Naive B cell (primary cell): ENCODE measurements at regions not wholly inside any gene's neighbourhood (a gene's known extent, or its start where the extent isn't known, plus 50 kb on each side); places are given as distances from the start of the nearest gene placed in this dataset.

ENCODE experiments used
- ATAC-seq, 2 donors: fragments of 150-1000 bp; cut with Tn5 transposase; 2 replicates each; pipeline ENCODE4 v1.10.0; 2021; ENCODE audit warnings: low read depth in 2 of 2, mild to moderate bottlenecking in 2 of 2, moderate library complexity in 2 of 2
- DNase-seq: peaks from one replicate; pipeline ENCODE4 v3.0.0; 2022
- H3K27ac Mint-ChIP-seq, 6 donors: one replicate each; pipeline ENCODE4 v1.8.0; 2020 to 2022; ENCODE audit warnings: mild to moderate bottlenecking in 6 of 6, mixed read lengths in 6 of 6, moderate library complexity in 5 of 6, inconsistent platforms in 2 of 6
- H3K27me3 Mint-ChIP-seq, 3 donors: one replicate each; pipeline ENCODE4 v1.8.0; 2021 to 2022; ENCODE audit warnings: mixed read lengths in 3 of 3, mild to moderate bottlenecking in 1 of 3
- H3K36me3 Mint-ChIP-seq, 2 donors: one replicate each; pipeline ENCODE4 v1.8.0; 2020 to 2022; ENCODE audit warnings: mixed read lengths in 2 of 2, inconsistent platforms in 1 of 2, mild to moderate bottlenecking in 1 of 2
- H3K4me1 Mint-ChIP-seq, 3 donors: one replicate each; pipeline ENCODE4 v1.8.0; 2020 to 2022; ENCODE audit warnings: mixed read lengths in 3 of 3, inconsistent platforms in 1 of 3, mild to moderate bottlenecking in 1 of 3, moderate library complexity in 1 of 3
- H3K4me3 Mint-ChIP-seq, 8 donors: one replicate each; pipeline ENCODE4 v1.8.0; 2020 to 2022; ENCODE audit warnings: mild to moderate bottlenecking in 8 of 8, mixed read lengths in 8 of 8, moderate library complexity in 8 of 8, inconsistent platforms in 2 of 8
- H3K9me3 Mint-ChIP-seq, 7 donors: one replicate each; pipeline ENCODE4 v1.8.0; 2020 to 2022; ENCODE audit warnings: mixed read lengths in 7 of 7, mild to moderate bottlenecking in 5 of 7, inconsistent platforms in 2 of 7, moderate library complexity in 1 of 7

GRCh38 chr22:48475661-48476345, 1351.9 kb downstream of the BRD1 start:
- ATAC-seq (no peak), DNase-seq (no peak)
- Mint-ChIP-seq H3K27ac (no peak overlapping the region), H3K36me3 (peaks cover 0 to 20% of the 10 kb centered on the region in 2 donors), H3K9me3 (peaks cover 0 to 11% (median 2%) of the 10 kb centered on the region in 7 donors), H3K27me3 (peaks cover 22 to 56% (median 44%) of the 10 kb centered on the region in 3 donors), H3K4me1 (no peaks in the 10 kb centered on the region), H3K4me3 (no peak overlapping the region)

- H3K27me3 Mint-ChIP-seq, result peaks cover 22 to 56% (median 52%) of the 10 kb centered on the region in 3 donors
- ATAC-seq, result no peak
- peaks cover 0 to 11% (median 2%) of the 10 kb centered on the region in 7 donors for H3K9me3 Mint-ChIP-seq
- H3K36me3 Mint-ChIP-seq, result peaks cover 0 to 20% of the 10 kb centered on the region in 2 donors
- H3K27ac Mint-ChIP-seq, result no peak overlapping the region
- H3K4me1 Mint-ChIP-seq, result no peaks in the 10 kb centered on the region
- H3K4me3 Mint-ChIP-seq, result no peak overlapping the region
- DNase-seq, result no peak
Measured at GRCh38 chr22:48474881-48475280, 1352.8 kb downstream of the BRD1 start.

- ATAC-seq (no peak), DNase-seq (no peak)
- H3K9me3 Mint-ChIP-seq, result peaks cover 0 to 11% (median 2%) of the 10 kb centered on the region in 7 donors
- H3K4me1 Mint-ChIP-seq, result no peaks in the 10 kb centered on the region
- peaks cover 25 to 56% (median 56%) of the 10 kb centered on the region in 3 donors for H3K27me3 Mint-ChIP-seq
- H3K36me3 Mint-ChIP-seq, result peaks cover 0 to 20% of the 10 kb centered on the region in 2 donors
- H3K27ac Mint-ChIP-seq, result no peak overlapping the region
- H3K4me3 Mint-ChIP-seq, result no peak overlapping the region
Measured at GRCh38 chr22:48473202-48473601, 1354.5 kb downstream of the BRD1 start.

- Mint-ChIP-seq H3K27ac (no peak overlapping the region), H3K4me1 (no peaks in the 10 kb centered on the region), H3K36me3 (no peaks in the 10 kb centered on the region), H3K4me3 (no peak overlapping the region), H3K9me3 (peaks cover 0 to 3% (median 0%) of the 10 kb centered on the region in 7 donors), H3K27me3 (peaks cover 24 to 44% (median 42%) of the 10 kb centered on the region in 3 donors)
- DNase-seq, result no peak
- ATAC-seq, result no peak
Measured at GRCh38 chr22:48464246-48464645, 1363.4 kb downstream of the BRD1 start.

- H3K36me3 Mint-ChIP-seq, result no peaks in the 10 kb centered on the region
- no peaks in the 10 kb centered on the region for H3K9me3 Mint-ChIP-seq
- ATAC-seq, result no peak
- DNase-seq, result no peak
- no peaks in the 10 kb centered on the region for H3K4me1 Mint-ChIP-seq
- no peak overlapping the region for H3K27ac Mint-ChIP-seq
- peaks cover 35 to 69% (median 66%) of the 10 kb centered on the region in 3 donors for H3K27me3 Mint-ChIP-seq
- H3K4me3 Mint-ChIP-seq, result no peak overlapping the region
Measured at GRCh38 chr22:48459859-48460823, 1367.5 kb downstream of the BRD1 start.

GRCh38 chr22:48459259-48459658, 1368.4 kb downstream of the BRD1 start:
- H3K4me3 Mint-ChIP-seq, result no peak overlapping the region
- no peaks in the 10 kb centered on the region for H3K36me3 Mint-ChIP-seq
- H3K4me1 Mint-ChIP-seq, result no peaks in the 10 kb centered on the region
- no peaks in the 10 kb centered on the region for H3K9me3 Mint-ChIP-seq
- peaks cover 42 to 69% (median 66%) of the 10 kb centered on the region in 3 donors for H3K27me3 Mint-ChIP-seq
- H3K27ac Mint-ChIP-seq, result no peak overlapping the region
- DNase-seq, result no peak
- no peak for ATAC-seq

- H3K27ac Mint-ChIP-seq, result no peak overlapping the region
- H3K36me3 Mint-ChIP-seq, result no peaks in the 10 kb centered on the region
- no peak for ATAC-seq
- no peaks in the 10 kb centered on the region for H3K9me3 Mint-ChIP-seq
- no peaks in the 10 kb centered on the region for H3K4me1 Mint-ChIP-seq
- peak overlapping the region in 1 of 8 donors; percentile 3 for H3K4me3 Mint-ChIP-seq
- peaks cover 43 to 83% (median 72%) of the 10 kb centered on the region in 3 donors for H3K27me3 Mint-ChIP-seq
- no peak for DNase-seq
Measured at GRCh38 chr22:48456449-48456848, 1371.2 kb downstream of the BRD1 start.

GRCh38 chr22:48453751-48454485, 1373.8 kb downstream of the BRD1 start:
- no peak overlapping the region for H3K4me3 Mint-ChIP-seq
- peaks cover 43 to 70% (median 66%) of the 10 kb centered on the region in 3 donors for H3K27me3 Mint-ChIP-seq
- peaks cover 5% of the 10 kb centered on the region in 3 donors for H3K4me1 Mint-ChIP-seq
- H3K36me3 Mint-ChIP-seq, result no peaks in the 10 kb centered on the region
- H3K9me3 Mint-ChIP-seq, result no peaks in the 10 kb centered on the region
- DNase-seq, result no peak
- H3K27ac Mint-ChIP-seq, result no peak overlapping the region
- no peak for ATAC-seq

GRCh38 chr22:48453171-48453570, 1374.5 kb downstream of the BRD1 start:
- H3K27me3 Mint-ChIP-seq, result peaks cover 43 to 69% (median 62%) of the 10 kb centered on the region in 3 donors
- no peak for DNase-seq

GRCh38 chr22:48452766-48453165, 1374.9 kb downstream of the BRD1 start:
- Mint-ChIP-seq H3K9me3 (no peaks in the 10 kb centered on the region), H3K36me3 (no peaks in the 10 kb centered on the region), H3K4me1 (peaks cover 5% of the 10 kb centered on the region in 3 donors), H3K27ac (no peak overlapping the region), H3K27me3 (peaks cover 41 to 65% (median 58%) of the 10 kb centered on the region in 3 donors), H3K4me3 (no peak overlapping the region)
- ATAC-seq, result no peak
- DNase-seq, result no peak

More at GRCh38 chr22:48453171-48453570, 1374.5 kb downstream of the BRD1 start:
- no peak for ATAC-seq
- Mint-ChIP-seq H3K27ac (no peak overlapping the region), H3K4me3 (no peak overlapping the region), H3K36me3 (no peaks in the 10 kb centered on the region), H3K9me3 (no peaks in the 10 kb centered on the region), H3K4me1 (peaks cover 5% of the 10 kb centered on the region in 3 donors)

- H3K27me3 Mint-ChIP-seq, result peaks cover 35 to 57% (median 53%) of the 10 kb centered on the region in 3 donors
- no peak for ATAC-seq
- no peaks in the 10 kb centered on the region for H3K36me3 Mint-ChIP-seq
- no peak overlapping the region for H3K4me3 Mint-ChIP-seq
- no peak for DNase-seq
- peaks cover 5% of the 10 kb centered on the region in 3 donors for H3K4me1 Mint-ChIP-seq
- H3K9me3 Mint-ChIP-seq, result no peaks in the 10 kb centered on the region
- H3K27ac Mint-ChIP-seq, result no peak overlapping the region
Measured at GRCh38 chr22:48451891-48452290, 1375.8 kb downstream of the BRD1 start.

GRCh38 chr22:48450188-48450825, 1377.4 kb downstream of the BRD1 start:
- no peaks in the 10 kb centered on the region for H3K36me3 Mint-ChIP-seq
- H3K27ac Mint-ChIP-seq, result no peak overlapping the region
- peaks cover 5 to 11% (median 5%) of the 10 kb centered on the region in 3 donors for H3K4me1 Mint-ChIP-seq
- peak overlapping the region in 1 of 8 donors; percentile 69 for H3K4me3 Mint-ChIP-seq
- no peaks in the 10 kb centered on the region for H3K9me3 Mint-ChIP-seq
- H3K27me3 Mint-ChIP-seq, result peaks cover 26 to 41% (median 38%) of the 10 kb centered on the region in 3 donors
- DNase-seq (no peak), ATAC-seq (no peak)
